K562 (cell line): ENCODE measurements at regions not wholly inside any gene's neighbourhood (a gene's known extent, or its start where the extent isn't known, plus 50 kb on each side); places are given as distances from the start of the nearest gene placed in this dataset.

Experiments
- ATAC-seq: fragments of 200-7000 bp; cut with Tn5 transposase; 3 replicates; pipeline ENCODE4 v1.9.1; 2020; ENCODE audit warnings: moderate library complexity
- BruUV-seq: library from RNA; stranded (reverse); fragments of 400-500 nt; replicated peaks from 2 replicates; lab custom pipeline; 2021; lab: Mats Ljungman, UMichigan
- CTCF ChIA-PET: fragments of 300-600 bp; formaldehyde crosslinking; extraction: SDS; loops from one replicate; lab custom pipeline; 2021; ENCODE audit warnings: low intra/inter-chr PET ratio; lab: Yijun Ruan, JAX
- POLR2A ChIA-PET: fragments of 300-600, 350-650 bp; sonication (Branson Sonifier 250); formaldehyde crosslinking; extraction: SDS; loops from one replicate; lab custom pipeline; 2021; ENCODE audit warnings: antibody characterized with exemption, inconsistent platforms; lab: Yijun Ruan, JAX
- DNase-seq, 4 experiments: peaks; one replicate each; pipeline versions ENCODE4 v3.0.0 to v3.0.0-alpha.2; 2011 to 2018; ENCODE audit warnings: low spot score in 3 of 4, mixed read lengths in 3 of 4; ENCODE audit errors: extremely low read depth in 1 of 4
- FAIRE-seq: peaks from 2 replicates; lab custom pipeline; 2011; peaks lifted over from hg19 to GRCh38; lab: Jason Lieb, UNC
- H2AFZ ChIP-seq: 2 replicates; pipeline ENCODE4 v1.6.0; 2011; ENCODE audit warnings: low read depth, low read length, control low read depth, inconsistent platforms
- H3K27ac ChIP-seq: fragments of 200-600 bp; 3 replicates; pipeline ENCODE4 v1.8.0; 2011; ENCODE audit warnings: low read depth, mild to moderate bottlenecking, control low read depth, inconsistent platforms, low read length, moderate library complexity, mixed read lengths; ENCODE audit errors: extremely low read depth
- H3K27me3 ChIP-seq, 2 experiments: fragments of 300-600 bp in 1 of 2; 2 replicates in 1 of 2; 3 replicates in 1 of 2; pipeline versions ENCODE4 v1.6.0 to v1.8.0; 2011; ENCODE audit warnings: inconsistent platforms in 2 of 2, low read length in 2 of 2, mild to moderate bottlenecking in 1 of 2, mixed read lengths in 1 of 2, moderate library complexity in 1 of 2; ENCODE audit not compliant: control insufficient read depth in 2 of 2, insufficient read depth in 2 of 2
- H3K36me3 ChIP-seq: fragments of 300-600 bp; 3 replicates; pipeline ENCODE4 v1.8.0; 2011; ENCODE audit warnings: mild to moderate bottlenecking, low read length, inconsistent platforms; ENCODE audit not compliant: control insufficient read depth, insufficient read depth
- H3K4me1 ChIP-seq, 2 experiments: fragments of 200-600 bp in 1 of 2; replicated peaks in 1 of 2; 2 replicates in 1 of 2; 3 replicates in 1 of 2; pipeline versions ENCODE4 v1.5.1 to v1.8.0; 2011; ENCODE audit warnings: inconsistent platforms in 2 of 2, low read length in 2 of 2, mild to moderate bottlenecking in 1 of 2, mixed read lengths in 1 of 2, moderate library complexity in 1 of 2; ENCODE audit not compliant: control insufficient read depth in 2 of 2, insufficient read depth in 2 of 2
- H3K4me2 ChIP-seq: 2 replicates; pipeline ENCODE4 v1.6.1; 2011; ENCODE audit warnings: low read length, control low read depth, inconsistent platforms, mixed read lengths; ENCODE audit not compliant: insufficient read depth
- H3K4me3 ChIP-seq: fragments of 200-600 bp; sonication (generic), shearing (Covaris generic); 2 replicates; pipeline ENCODE4 v1.5.1; 2016; ENCODE audit warnings: control low read depth, inconsistent platforms
- H3K79me2 ChIP-seq: fragments of 200-600 bp; 3 replicates; pipeline ENCODE4 v1.8.0; 2011; ENCODE audit warnings: low read length, inconsistent platforms; ENCODE audit not compliant: control insufficient read depth, insufficient read depth
- H3K9ac ChIP-seq, 2 experiments: 2 replicates each; pipeline versions ENCODE4 v1.6.0 to v1.6.1; 2011; ENCODE audit warnings: low read depth in 2 of 2, low read length in 2 of 2, control low read depth in 1 of 2, inconsistent platforms in 1 of 2, mild to moderate bottlenecking in 1 of 2, mixed read lengths in 1 of 2; ENCODE audit not compliant: insufficient read depth in 1 of 2
- H3K9me1 ChIP-seq: one replicate; pipeline ENCODE4 v1.6.0; 2011; ENCODE audit warnings: inconsistent platforms, mild to moderate bottlenecking, low read length, moderate library complexity; ENCODE audit not compliant: control insufficient read depth, insufficient read depth
- H3K9me3 ChIP-seq: replicated peaks from 2 replicates; pipeline ENCODE4 v1.5.1; 2011; ENCODE audit warnings: low read depth, low read length, inconsistent platforms; ENCODE audit not compliant: control insufficient read depth, insufficient read depth
- H4K20me1 ChIP-seq: replicated peaks from 2 replicates; pipeline ENCODE4 v1.6.1; 2011; ENCODE audit warnings: low read length, inconsistent platforms, mixed read lengths; ENCODE audit not compliant: control insufficient read depth, insufficient read depth
- BCLAF1 ChIP-seq, 2 experiments: fragments of 450-650 bp in 1 of 2; IDR thresholded peaks; 2 replicates each; pipeline ENCODE4 v1.6.1; 2011 to 2017; ENCODE audit warnings: low read depth in 2 of 2, antibody characterized with exemption in 1 of 2, borderline replicate concordance in 1 of 2, low read length in 1 of 2, mild to moderate bottlenecking in 1 of 2, mixed read lengths in 1 of 2; ENCODE audit not compliant: control insufficient read depth in 1 of 2
- HNRNPK ChIP-seq: fragments of 200-400 bp; formaldehyde crosslinking; IDR thresholded peaks from one replicate; pipeline ENCODE4 v1.6.1; 2018; ENCODE audit warnings: mild to moderate bottlenecking, low read depth, low read length; ENCODE audit not compliant: poor library complexity, severe bottlenecking
- PHTF2 ChIP-seq: fragments of 250-450 bp; sonication (Bioruptor Pico); IDR thresholded peaks from 2 replicates; pipeline ENCODE4 v1.5.0; 2021; ENCODE audit warnings: mild to moderate bottlenecking
- SP1 ChIP-seq: sonication (generic); formaldehyde crosslinking; IDR thresholded peaks from 2 replicates; pipeline ENCODE4 v1.8.1; 2022; ENCODE audit warnings: mild to moderate bottlenecking, missing genetic modification reagents
- WGBS: fragments of 100-300 bp; shearing (Covaris generic); methylation state at CpG from one replicate; pipeline ENCODE4 v1.1.6; 2016; ENCODE audit warnings: low coverage, mixed read lengths; ENCODE audit not compliant: insufficient coverage; ENCODE audit errors: missing lambda C conversion rate; 5-methylcytosine and 5-hydroxymethylcytosine counted together
- in situ Hi-C: fragments of 300-500 bp; cut with MboI; formaldehyde crosslinking; loops from 4 replicates; pipeline ENCODE4 v1.15.0; 2018; ENCODE audit warnings: inconsistent platforms, mixed read lengths
- intact Hi-C: fragments of 100-400 bp; cut with micrococcal nuclease; formaldehyde crosslinking; loops from 2 replicates; pipeline ENCODE4 v1.14.2; 2022

GRCh38 chr14:55516776-55517175 lies 63.2 kb upstream of the KTN1 start:
- H3K4me3 ChIP-seq = no peak overlapping the region
- H3K9me3 ChIP-seq = no peaks in the 10 kb centered on the region
- H3K36me3 ChIP-seq = no peaks in the 10 kb centered on the region
- FAIRE-seq (no peak), ATAC-seq (no peak)
- H2AFZ ChIP-seq = no peak overlapping the region
- H3K9me1 ChIP-seq = no peaks in the 10 kb centered on the region
- H3K9ac ChIP-seq = no peak overlapping the region
- H3K4me2 ChIP-seq = no peak overlapping the region
- H3K27me3 ChIP-seq = no peaks in the 10 kb centered on the region
- CTCF ChIA-PET = no interaction called here
- 0% methylated on average over 1 of the region's 4 CpGs for WGBS
- no peaks in the 10 kb centered on the region for H3K79me2 ChIP-seq
- no TSS peak for BruUV-seq
- in situ Hi-C loops = no loop called here
- no peaks in the 10 kb centered on the region for H4K20me1 ChIP-seq
- H3K4me1 ChIP-seq = no peaks in the 10 kb centered on the region; a peak in 1 of 5 replicates
- TF ChIP-seq SP1 (CRISPR knock-in tag) (no peak), BCLAF1 (IDR thresholded peaks at IDR 0.05; ENCODE audit: borderline replicate concordance in 1 of 2, control insufficient read depth in 1 of 2, low read depth in 2 of 2, low read length in 1 of 2) (no peak), PHTF2 (CRISPR knock-in tag) (no peak), HNRNPK (no peak)
- TF ChIP-seq, all 486 proteins: peak for 0
- intact Hi-C loops = no loop called here
- H3K27ac ChIP-seq = no peak overlapping the region
- DNase-seq = no peak
- POLR2A ChIA-PET = no interaction called here
